Superior temporal gyrus (tissue), 1 donor: ENCODE measurements at regions not wholly inside any gene's neighbourhood (a gene's known extent, or its start where the extent isn't known, plus 50 kb on each side); places are given as distances from the start of the nearest gene placed in this dataset.

Experiments used
- DNase-seq: peaks from one replicate; pipeline ENCODE4 v3.0.0-alpha.2; 2016; ENCODE audit errors: extremely low spot score

DNA sequence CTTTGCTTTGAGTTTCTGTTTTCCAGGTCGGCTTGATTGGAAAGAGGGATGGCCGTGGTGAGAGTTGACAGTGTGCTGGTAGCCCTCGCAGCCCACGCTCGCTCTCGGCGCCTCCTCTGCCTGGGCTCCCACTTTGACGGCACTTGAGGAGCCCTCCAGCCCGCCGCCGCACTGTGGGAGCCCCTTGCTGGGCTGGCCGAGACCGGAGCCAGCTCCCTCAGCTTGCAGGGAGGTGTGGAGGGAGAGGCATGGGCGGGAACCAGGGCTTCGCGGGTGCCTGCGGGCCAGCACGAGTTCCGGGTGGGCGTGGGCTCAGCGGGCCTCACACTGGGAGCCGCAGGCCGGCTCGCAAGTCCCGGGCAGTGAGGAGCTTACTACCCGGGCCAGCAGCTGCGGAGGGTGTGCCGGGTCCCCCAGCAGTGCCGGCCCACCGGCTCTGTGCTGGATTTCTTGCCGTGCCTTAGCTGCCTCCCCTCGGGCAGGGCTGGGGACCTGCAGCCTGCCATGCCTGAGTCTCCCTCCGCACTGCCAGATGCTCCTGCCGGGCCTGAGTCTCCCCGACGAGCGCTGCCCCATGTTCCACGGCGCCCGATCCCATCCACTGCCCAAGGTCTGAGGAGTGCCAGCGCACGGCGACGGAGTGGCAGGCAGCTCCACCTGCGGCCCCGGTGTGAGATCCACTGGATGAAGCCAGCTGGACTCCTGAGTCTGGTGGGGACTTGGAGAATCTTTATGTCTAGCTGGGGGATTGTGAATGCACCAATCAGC lies 166.4 kb upstream of the FAT1 start:
- no peak for DNase-seq

DNA sequence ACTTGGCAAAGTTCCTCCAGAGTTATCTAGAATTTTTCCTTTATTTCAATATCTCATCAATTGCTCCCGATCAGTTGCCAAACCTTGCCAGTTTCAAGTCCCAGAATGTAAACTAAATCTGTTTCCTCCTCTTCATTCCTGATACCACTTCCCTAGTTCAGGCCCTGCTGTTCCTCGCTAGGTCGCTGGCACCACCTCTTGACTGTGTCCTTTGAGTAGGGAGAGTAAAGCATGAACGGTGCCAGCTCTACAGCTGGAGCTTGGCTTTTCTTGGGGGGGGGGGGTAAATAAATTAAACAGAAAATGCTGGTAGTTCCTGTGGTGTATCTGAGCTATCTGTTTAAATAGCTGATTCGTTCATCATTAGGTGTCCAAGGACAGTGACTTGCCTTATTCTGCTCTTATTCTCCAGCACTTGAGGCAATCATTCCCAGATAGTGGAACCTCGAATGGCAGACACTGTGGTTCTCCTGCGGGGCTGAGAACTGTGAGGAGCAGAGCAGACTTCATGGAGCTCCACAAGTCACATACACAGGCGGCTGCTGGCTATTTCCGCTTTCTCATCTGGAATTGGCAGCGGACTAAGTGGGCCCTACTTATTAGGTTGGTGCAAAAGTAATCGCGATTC lies 168.3 kb upstream of the FAT1 start:
- no peak for DNase-seq

DNA sequence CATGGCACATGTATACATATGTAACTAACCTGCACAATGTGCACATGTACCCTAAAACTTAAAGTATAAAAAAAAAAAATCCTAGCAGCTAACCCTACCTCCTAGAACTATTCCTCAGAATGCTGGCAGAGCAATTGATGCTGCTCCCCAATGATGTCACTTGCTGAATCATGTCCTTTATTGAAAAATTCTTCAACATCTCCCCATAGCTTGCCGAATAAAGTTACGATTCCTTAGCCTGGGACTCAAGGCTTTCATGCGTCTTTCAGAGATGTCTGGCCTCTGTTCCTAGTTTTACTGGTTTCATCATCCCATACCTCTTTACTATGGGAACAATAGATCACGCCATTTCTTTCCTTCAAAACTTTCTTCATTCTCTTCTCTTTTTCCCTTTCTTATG lies 174.7 kb upstream of the FAT1 start:
- DNase-seq: no peak

DNA sequence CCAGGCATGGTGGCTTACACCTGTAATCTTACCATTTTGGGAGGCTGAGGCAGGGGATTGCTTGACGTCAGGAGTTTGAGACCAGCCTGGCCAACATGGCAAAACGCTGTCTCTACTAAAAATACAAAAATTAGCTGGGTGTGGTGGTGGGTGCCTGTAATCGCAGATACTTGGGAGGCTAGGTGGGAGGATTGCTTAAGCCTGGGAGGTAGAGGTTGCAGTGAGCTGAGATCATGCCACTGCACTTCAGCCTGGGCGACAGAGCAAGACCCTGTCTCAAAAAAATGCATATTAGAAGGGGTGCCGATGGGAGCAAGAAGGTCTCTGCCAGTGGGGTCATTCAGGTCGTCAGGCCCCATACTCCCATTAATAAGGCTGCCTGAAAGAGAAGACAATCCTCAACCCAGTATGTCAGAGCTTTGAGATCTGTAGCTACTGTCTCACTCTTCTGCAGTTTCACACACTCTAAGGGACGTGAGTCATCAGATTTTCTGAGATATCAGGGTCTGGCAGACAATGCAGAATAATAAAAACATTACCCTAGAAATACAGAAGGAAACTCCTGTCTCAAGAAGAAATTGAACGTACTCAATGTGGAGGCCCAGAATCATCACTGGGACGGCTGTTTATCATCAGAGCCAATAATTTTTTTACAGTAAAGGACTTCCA lies 176.7 kb upstream of the FAT1 start:
- DNase-seq: no peak

DNA sequence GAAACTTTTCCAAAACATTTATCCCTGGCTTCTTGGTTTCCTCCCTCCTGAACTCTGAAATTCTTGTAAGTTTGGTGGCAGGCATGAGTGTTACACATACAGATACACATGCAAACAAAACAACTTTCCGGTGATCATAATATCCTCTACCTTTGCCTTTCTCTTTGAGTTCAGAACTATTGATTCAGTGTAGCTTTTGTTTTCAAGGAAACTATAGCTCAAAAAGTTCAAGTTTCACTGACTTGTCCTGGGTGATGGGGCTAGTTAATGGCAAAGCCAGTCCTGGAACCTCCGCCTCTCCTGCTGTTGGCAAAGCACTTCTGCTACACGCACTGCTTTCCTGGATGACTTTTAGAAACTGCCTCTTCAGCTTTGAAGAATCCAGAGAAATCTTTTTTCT lies 177.3 kb upstream of the FAT1 start:
- no peak for DNase-seq

DNA sequence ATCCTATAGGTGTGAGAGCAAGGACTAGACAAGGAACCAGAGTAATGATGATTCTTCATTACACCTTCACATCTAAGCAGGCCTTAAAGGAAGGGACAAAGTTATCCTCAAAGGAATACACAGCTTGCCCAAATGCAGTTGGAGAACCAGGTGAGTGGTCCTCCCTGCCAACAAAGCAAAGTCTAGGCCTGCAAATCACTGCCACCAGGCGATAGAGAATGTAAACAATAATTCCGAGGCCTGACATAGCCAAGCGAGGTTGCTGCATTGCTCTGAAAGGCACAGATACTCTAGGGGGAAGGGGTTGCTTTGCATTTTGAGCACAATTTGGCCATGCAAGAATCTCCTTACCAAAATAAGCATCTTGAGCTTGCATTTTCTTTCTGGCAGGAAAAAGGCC lies 178.2 kb upstream of the FAT1 start:
- no peak for DNase-seq

DNA sequence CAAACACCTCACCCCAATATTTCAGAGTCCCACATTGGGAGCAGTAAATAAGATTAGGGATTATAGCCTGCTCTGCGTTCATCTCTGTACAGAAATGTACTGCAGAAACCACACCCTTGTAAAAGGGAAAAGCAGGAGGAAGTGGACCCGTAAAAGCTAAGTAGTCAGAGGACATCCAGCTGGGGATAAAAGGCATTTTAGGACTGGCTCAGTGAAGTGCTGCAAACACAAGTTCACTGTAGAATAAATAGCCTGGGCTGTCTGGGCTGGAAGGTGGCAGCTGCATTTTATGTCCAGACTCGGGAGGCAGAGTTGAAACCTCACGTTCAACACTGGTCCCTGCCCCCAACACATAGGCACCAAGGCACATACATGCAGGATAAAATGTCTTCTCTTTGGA lies 178.7 kb upstream of the FAT1 start:
- DNase-seq: no peak

DNA sequence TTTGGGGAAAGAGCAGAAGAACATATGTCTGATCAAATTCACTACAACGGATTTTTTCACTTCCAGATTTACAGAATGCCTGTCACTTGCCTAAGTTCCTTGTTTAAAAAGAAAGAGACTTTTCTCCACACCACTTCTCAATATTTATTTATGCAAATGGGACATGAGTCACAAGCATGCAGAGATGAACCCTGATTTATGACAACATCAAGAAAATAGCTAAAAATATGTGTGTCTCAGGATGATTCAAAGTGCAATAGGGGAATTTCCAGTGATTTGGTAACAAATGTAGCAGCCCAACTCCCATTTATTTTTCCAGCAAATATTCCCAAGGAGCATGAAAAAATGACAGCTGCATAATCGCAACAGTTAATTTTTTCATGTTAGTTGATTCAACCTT lies 180.4 kb upstream of the FAT1 start:
- no peak for DNase-seq

DNA sequence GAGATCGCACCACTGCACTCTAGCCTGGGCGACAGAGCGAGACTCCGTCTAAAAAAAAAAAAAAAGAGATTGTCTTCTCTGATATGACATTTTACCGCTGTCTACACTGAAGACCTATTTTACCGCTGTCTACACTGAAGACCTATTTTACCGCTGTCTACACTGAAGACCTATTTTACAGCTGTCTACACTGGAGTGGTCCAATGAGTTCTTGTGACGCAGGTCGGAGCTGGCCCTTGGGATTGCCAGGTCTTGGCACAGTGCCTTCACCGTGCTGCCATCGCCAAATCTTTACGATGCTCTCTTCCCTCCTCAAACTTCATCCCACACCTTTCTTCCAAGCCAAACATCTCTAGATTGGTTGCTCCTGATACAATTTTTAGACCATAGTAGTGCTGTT lies 183.1 kb upstream of the FAT1 start:
- no peak for DNase-seq

DNA sequence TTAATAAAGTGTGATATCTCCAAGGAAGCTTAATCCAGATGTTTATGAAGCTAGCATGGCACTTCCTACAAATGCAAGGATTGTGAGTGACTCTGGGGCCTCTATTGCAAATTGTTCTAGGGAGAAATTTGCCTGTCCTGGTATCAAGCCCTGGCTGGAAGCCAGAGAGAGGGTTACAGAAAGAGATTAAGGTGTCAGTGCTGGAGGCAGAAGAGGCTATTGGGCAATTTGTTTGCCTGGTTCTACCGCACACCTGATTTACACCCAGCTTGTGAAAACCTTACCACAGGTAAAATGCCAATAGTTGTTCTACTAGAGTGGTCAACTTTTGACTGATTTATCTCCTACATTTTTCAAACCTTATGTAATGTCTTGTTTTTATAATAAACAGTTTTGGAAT lies 186.7 kb upstream of the FAT1 start:
- no peak for DNase-seq

DNA sequence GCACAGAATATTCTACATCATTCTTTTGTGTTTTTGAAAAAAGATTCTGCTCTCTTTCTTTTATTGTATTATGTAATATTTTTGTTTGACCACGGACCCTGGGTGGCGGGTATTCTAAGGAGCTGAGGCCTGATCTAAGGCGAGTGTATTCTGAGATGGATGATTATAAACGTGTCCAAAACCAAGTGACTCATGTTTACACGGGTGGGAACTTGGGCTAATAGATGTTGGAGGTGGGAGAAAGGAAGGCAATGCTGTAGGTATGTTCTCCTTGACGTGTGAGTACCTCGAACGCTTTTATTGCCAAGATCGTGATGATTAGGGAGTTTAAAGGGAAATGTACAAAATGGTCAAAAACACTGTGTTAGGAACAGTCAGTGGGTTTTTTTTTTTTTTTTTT lies 188.9 kb upstream of the FAT1 start:
- no peak for DNase-seq

DNA sequence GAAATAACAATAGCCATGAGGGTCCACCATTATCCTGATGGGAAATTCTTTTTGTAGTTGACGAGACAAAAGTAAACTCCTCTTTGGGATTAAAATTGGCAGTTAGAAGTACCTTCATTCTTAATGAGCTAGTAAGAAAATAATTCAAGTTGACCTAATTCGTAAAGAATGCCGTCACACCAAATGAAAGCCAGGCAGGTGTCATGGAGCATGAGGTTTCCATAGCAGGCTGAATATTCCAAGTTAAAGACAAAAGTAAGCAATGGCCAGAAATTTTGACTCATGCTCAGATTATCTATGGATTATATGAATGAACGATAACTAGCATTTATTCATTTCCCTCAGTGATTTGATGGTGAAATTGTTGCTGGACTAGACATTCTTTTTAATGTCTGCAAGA lies 192.2 kb upstream of the FAT1 start:
- no peak for DNase-seq

DNA sequence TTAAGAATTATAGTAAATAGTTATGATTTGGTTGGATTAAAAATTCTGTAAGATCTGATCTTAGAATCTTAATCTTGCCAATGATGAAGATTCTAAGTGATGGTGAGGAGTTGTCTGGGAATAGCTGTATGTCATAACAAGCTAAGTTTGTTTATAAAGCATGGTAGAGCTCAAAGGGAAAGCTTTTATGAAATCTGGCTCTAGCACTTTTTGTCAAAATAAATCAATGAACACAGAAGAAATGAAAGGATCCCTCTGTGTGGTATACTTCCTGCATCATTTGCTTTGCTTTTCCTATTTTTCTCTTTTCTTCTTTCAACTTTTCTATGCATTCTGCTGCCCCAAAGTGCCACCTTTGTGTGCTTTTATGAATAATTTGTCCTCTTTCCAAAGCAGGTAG lies 193.5 kb upstream of the FAT1 start:
- DNase-seq: no peak

DNA sequence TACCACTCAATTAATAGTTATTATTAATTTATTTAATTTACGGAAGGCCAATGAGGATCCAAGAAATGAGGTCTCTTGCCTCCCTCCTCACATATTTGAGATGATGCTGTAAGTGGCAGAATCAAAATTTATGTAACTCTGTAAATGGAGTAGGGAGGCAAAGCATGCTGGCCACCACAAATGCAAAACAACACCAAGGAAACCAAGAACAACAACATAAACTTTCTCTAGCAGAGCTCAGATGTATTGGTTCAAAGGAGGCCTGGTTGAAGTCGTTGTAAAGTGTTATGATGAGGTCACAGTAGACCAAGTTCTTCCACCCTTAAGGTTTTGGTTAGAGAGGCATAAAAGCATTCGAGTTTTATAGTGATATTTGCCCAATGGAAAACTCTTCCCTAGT lies 194.8 kb upstream of the FAT1 start:
- DNase-seq: no peak

DNA sequence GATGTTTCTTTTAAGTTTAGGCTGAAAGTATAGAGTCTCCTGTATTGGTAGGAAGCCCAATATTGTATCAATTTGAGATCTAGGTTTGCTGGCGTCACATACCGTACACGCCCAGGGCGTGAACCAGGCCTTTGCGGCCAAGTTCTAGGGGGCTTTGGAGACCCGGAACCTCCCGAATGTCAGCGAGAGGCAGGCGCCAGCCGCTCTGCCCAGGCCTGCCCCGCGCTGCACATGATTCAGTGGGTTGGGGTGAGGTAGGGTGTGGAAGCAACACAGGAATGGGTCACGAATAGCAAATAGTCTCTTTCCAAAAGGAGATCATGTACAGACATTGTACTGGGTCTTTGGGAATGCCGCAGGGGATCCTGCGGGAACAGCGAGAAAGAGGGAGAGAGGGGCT lies 195.7 kb upstream of the FAT1 start:
- no peak for DNase-seq

DNA sequence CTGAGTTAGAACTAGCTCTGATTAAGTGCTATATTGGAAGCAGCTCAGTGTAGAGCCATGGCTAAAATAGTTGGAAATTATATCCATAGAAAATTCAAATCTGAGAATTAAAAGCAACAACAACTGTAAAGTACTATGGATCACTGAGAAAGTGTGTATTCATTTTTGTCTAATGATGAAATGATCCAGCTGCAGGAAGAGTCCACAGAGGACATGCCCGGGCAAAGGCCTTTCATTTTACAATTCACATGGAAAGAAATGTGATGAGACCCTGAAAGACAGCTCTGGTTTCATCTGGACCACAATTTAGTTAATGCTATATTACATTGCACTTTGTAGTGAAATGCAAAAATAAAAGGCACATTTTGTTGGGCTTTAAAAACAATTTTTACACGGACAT lies 196.8 kb upstream of the FAT1 start:
- no peak for DNase-seq

DNA sequence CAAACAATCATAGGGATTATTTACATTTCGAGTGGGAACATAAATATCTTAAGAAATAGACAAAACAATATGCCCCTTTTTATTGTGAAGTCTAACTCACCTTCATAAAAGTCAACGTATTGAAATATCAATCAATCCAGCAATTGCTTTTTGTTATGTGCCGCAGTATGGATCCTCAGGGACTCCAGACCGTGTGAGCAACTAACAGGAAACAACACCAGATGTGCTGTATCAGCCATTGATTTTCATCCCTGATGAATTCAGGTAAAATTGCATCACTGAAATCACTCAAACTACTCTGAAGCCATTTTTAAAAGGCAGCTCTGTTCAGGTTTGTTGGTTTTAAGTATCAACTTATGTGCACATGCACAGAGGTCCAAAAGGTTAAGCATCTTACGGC lies 197.3 kb upstream of the FAT1 start:
- no peak for DNase-seq

DNA sequence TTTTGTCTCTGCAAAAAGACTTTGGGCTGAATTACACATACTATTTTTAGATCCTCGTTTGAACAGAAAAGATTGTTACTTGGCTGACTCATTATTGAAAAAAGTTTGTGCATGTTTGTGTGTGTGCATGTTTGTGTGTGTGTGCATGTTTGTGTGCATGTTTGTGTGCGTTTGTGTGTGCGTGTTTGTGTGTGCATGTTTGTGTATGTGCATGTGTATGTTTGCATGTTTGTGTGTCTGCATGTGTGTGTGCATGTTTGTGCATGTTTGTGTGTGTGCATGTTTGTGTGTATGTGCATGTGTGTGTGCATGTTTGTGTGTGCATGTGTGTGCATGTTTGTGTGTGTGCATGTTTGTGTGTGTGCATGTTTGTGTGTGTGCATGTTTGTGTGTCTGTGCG lies 201.1 kb upstream of the FAT1 start:
- DNase-seq: no peak

DNA sequence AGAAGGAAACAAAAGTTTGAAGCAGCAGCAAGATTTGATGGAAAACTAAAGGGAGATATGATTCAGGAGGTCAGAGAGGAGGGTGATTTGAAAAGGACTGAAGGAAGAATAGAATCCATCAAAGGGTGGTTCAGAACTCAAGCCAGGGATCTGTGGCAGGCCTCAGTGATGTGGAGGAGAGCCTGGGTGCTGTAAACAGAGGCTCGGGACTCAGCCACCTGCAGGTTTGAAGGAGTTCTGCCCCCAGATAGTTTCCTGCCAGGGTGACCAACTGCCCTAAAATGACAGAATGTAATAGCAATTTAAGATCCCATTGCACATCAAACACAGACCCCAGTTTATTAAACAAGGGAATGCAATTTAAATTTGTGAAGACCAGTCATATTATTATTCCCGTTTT lies 204.0 kb upstream of the FAT1 start:
- no peak for DNase-seq

DNA sequence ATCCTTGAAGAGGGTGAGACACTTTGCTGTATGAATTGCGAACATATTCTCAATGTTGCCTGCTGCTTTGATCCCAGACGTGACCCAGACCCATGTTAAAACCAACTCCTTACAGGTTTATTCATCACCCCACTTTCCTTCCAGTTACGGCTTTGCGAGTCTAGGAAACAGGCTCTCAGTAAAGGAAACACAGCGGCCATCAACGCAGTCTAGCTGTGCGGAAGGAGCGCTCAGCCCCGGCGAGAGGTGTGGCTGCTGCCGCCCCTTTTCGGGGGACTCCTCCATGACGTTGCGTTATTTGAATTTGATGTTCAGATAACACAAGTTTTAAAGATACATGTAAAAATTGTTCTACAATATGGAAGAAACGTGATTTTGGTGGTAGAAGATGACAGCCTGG lies 206.4 kb upstream of the FAT1 start:
- DNase-seq: no peak

DNA sequence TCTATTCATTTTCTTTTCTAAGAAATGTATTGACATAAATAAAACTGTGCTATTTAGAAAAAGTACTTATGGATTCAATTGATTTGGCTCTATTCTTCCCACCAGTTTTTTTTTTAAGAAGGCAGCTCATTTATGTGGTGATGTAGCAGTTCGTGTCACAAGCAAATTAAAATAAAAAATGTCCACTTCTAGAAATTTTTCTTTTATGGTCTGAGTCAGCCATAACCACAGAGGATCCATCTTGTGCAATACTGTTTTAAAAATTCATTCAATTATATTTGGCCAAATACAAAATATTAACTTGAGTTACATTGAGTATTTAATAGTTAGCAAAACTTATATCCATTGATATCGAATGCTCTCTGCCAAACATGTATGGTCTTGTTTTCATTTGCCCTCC lies 207.9 kb upstream of the FAT1 start:
- no peak for DNase-seq

DNA sequence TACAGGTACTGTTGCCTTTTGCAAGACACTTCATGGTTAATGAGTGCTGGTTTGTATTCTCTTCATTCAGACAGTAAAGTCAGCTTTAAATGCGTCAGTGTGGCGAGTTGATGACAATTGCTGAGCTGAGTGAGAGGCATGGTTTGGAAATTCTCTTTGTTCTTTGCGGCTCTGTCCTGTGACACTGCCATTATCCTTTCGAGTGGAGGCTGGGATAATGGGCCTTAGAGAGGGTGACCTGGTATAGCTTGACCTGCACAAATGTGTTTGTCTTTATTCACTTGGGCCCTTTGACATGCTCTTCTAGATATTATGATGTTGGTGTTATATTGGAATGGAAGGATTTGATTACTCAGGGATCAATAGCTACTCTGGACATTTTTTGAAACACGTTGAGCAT lies 208.5 kb upstream of the FAT1 start:
- DNase-seq: no peak

DNA sequence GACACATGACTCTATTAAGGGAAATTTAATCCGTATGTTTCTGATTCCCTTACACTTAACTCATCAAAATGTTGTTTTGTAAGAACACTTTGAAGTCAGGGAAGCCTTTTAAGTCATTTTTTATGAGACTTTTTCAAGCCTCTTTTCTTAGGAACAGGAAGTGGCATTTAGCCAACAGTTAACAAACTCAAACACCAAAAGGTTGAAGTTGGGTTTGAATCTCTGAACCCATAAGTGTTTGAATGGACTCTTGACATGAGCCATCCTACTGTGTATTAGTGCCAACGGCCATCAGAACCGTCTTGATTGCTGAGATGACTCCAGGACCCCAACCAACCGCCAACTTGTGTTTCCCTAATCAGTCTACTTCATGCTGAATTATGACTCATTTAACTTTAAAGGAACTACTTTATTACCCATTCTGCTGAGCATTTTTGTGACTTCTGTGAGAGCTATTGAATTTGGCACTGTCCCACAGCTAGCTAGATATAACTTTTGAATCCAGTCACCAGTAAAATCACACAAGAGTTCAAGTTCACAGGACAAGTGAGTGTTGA lies 209.1 kb upstream of the FAT1 start:
- DNase-seq: no peak
